IPS DF 6.9 (cell line): ENCODE measurements at regions not wholly inside any gene's neighbourhood (a gene's known extent, or its start where the extent isn't known, plus 50 kb on each side); places are given as distances from the start of the nearest gene placed in this dataset.
"Not testable (repeated sequence)": the region's sequence is repeated elsewhere in the genome, so short reads cannot be mapped to it uniquely, and the experiment has no call there.

Source experiments
- DNase-seq: peaks from one replicate; pipeline ENCODE4 v3.0.0-alpha.2; 2013; ENCODE audit warnings: low read depth, low spot score
- H3K27ac ChIP-seq: one replicate; pipeline ENCODE4 v1.5.1; 2013; ENCODE audit warnings: low read length, control low read depth
- H3K27me3 ChIP-seq: 2 replicates; pipeline ENCODE4 v1.6.1; 2013; ENCODE audit warnings: mild to moderate bottlenecking, low read length; ENCODE audit not compliant: control insufficient read depth, insufficient read depth
- H3K36me3 ChIP-seq: 2 replicates; pipeline ENCODE4 v1.6.1; 2013; ENCODE audit warnings: low read length; ENCODE audit not compliant: control insufficient read depth, insufficient read depth
- H3K4me1 ChIP-seq: 2 replicates; pipeline ENCODE4 v1.6.1; 2013; ENCODE audit warnings: low read length; ENCODE audit not compliant: control insufficient read depth, insufficient read depth
- H3K4me3 ChIP-seq: 2 replicates; pipeline ENCODE4 v1.5.1; 2013; ENCODE audit warnings: mild to moderate bottlenecking, low read length
- H3K9me3 ChIP-seq: 2 replicates; pipeline ENCODE4 v1.6.1; 2013; ENCODE audit warnings: low read length, inconsistent platforms; ENCODE audit not compliant: control insufficient read depth, insufficient read depth
- WGBS: extraction: QIAGEN DNeasy Blood & Tissue Kit; methylation state at CpG from one replicate; pipeline ENCODE4 v1.1.7; 2013; ENCODE audit warnings: mixed read lengths, missing lambda C conversion rate; ENCODE audit not compliant: insufficient read length, insufficient coverage; 5-methylcytosine and 5-hydroxymethylcytosine counted together

DNA sequence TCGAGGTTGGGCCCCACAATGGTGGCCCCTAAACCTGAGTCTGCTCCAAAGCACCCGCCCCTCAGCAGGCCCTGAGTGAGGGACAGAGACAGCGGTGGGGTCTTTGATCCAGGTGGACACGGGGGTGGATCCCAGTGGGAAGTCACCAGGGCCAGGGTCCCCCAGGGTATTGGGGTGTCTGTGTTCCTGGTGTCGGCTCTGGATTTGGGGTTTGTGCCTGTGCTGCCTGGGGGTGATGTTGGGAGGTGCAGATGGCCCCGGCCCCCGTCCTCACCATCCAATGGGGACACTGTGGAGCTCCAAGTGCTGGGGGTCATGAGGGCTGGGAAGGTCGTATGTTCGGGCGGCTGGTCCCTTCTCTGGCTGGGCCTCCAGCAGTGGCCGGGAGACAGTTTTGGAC, 354.2 kb downstream of the TMEM121 start:
- Histone ChIP-seq H3K9me3 (peaks cover 18% of the 10 kb centered on the region), H3K36me3 (no peaks in the 10 kb centered on the region), H3K4me1 (no peaks in the 10 kb centered on the region), H3K4me3 (no peak overlapping the region), H3K27ac (no peak overlapping the region), H3K27me3 (no peaks in the 10 kb centered on the region)
- no peak for DNase-seq
- WGBS = no CpG with 5 or more reads among the region's 11 CpGs

DNA sequence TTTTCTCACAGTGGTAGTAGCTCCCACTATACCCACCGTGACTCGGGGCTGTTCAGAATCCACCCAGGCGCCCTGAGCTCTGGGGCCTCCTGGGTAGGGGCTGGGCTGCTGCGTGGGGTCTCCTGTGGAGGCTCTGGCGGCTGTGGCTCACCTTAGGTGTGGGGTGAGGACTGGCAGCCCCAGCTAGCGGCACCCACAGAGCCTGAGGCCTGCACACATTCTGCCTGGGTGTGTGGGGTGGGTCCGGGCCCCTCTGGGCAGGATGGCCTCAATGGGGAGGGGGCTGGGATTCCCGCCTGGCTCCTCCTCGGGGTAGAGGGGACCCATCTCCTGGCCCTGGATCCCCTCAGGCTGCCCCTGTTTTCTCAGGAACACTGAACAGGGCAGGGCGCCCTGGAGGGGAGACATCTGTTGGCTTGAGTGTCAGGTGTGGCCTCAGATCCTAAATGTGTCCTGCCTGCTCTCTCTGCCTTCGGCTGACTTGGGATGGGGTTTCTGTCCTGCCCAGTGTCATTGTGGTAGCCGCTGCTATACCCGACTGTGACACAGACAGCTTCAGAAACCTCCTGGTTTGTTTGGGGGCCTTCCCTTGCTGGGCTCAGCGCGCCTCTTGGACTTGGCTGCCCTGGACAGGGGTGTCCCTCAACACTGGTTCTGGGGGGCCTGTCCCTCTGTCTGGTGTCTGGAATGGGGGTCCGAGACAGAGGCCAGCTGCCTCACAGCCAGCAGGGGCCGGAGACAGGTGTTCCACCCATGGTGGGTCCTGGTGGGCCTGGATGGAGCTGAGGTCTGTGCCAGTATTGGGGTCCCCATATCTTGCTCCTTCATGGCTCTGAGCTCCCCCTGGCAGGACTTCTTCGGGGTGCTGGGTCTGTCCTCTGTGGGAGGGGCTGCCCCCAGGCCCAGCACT, 354.9 kb downstream of the TMEM121 start:
- Histone ChIP-seq H3K36me3 (no peaks in the 10 kb centered on the region), H3K27ac (no peak overlapping the region), H3K4me1 (no peaks in the 10 kb centered on the region), H3K9me3 (peaks cover 18% of the 10 kb centered on the region), H3K4me3 (no peak overlapping the region), H3K27me3 (no peaks in the 10 kb centered on the region)
- DNase-seq = no peak
- WGBS = no CpG with 5 or more reads among the region's 18 CpGs

DNA sequence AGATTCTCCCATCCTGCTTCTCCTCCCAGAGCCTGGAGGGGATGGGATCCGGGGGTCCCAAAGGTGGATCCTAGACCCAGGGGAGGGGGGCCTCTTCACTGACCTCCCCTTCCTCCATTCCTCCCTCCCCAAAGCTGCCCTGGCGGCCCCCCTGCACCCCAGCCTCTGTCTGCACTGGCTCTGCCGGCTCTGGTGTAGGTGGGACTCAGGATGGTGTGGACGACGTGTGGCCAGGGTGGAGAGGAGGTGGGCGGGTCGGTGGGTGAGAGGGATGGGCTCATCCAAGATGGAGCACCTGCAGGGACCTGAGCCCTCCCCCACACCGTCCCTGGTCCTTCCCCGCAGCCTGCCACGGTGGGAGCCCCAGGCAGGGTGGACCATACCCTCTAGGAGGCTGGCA, 355.6 kb downstream of the TMEM121 start:
- H3K4me1 ChIP-seq, H3K27ac ChIP-seq, H3K27me3 ChIP-seq, H3K4me3 ChIP-seq, H3K36me3 ChIP-seq, DNase-seq: not testable (repeated sequence)
- WGBS = no CpG with 5 or more reads among the region's 10 CpGs
- H3K9me3 ChIP-seq = peaks cover 15% of the 10 kb centered on the region

DNA sequence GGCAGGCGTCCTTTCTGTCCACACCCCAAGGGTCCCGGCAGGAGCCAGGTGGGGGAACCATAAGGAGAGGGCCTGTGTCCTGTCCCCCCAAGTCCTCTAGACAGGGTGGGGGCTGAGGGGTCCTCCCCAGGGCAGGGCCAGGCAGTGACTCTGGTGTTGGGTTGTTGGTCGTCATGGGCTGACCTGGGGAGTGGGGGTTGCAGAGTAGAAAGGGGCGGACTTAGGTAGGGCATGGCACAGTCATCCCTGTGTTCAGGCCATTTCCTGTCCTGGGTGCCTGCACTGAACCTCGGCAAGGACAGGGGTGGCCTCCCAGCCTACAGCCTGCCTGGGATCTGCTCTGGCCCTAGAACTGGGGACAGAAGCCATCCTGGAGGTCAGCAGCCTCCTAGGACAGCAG, 356.2 kb downstream of the TMEM121 start:
- H3K27ac ChIP-seq = no peak overlapping the region
- no CpG with 5 or more reads among the region's 5 CpGs for WGBS
- peaks cover 12% of the 10 kb centered on the region for H3K9me3 ChIP-seq
- H3K36me3 ChIP-seq = no peaks in the 10 kb centered on the region
- H3K4me3 ChIP-seq = no peak overlapping the region
- no peak for DNase-seq
- no peaks in the 10 kb centered on the region for H3K4me1 ChIP-seq
- no peaks in the 10 kb centered on the region for H3K27me3 ChIP-seq

DNA sequence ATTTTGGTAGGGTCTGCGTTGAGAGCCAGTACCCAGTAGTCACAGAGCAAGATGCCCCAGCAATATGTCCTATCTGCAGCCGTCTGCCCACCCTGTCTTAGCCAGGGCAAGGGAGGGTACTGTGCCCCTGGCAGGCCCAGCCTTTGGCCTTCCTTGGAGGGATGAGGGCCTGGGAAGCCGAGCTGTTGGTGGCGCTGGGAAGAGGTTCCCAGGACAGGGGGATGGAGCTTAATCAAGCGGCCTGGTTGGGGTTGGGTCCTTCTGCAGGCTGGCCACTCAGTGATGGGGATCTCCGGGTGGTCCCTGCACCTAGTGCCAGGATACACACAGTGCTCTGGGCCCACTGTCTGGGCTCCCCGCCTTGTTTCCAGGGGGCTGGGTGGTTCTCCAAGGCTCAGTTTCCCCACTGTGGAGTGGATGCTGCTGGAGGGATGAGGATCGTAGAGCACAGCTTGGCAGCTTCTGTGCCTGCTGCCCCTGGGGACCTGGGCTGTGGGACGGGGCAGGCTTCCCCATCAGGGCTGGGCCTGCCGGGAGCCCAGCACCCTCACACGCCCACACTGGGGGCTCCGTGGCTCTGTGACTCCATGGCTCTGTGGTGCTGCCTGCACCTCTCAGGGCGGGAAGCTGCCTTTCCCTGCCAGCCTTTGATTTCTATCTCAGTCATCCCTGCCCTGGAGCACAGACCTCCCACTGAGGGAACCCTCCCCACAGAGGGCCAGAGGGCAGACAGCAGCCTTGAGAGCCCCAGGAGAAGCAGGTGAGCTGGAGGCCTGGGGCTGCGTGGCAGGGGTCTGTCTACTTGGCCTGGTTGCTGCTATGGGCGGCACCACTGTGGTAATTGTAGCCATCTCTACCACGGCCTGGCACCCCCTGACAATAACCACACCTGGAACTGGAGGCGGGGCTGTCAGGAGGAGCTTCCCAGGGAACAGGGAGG, 357.0 kb downstream of the TMEM121 start:
- H3K27me3 ChIP-seq = no peaks in the 10 kb centered on the region
- DNase-seq = no peak
- no CpG with 5 or more reads among the region's 17 CpGs for WGBS

DNA sequence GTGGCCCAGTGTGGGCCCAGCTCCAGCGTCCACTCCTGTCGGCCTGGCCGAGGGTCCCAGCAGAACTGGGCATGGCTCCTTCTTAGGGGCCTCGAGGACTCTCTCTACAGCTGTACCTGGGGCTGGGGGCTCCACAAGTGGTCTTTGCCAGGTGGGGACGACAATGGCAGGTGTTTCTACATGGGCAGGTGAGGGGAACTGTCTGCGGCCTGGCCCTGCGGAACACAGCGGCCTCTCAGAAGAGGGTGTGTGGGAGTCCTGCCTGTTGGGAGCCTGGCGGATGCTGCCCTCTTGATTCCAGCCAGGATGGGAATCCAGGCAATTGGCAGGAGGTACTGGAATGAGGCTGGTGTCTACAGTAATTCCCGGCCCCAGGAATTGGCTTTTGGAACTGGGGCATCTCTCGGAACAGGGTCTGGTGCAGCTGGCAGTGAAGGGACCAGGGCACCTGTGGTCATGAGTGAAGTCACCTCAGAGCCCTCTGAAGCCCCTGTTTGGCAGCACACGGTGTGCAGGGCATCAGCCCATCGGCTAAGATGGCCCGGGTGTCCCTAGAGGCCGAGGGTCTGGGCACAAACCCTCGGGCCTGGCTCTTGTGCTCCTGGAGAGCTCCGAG, 357.9 kb downstream of the TMEM121 start:
- H3K27me3 ChIP-seq, H3K4me3 ChIP-seq, H3K4me1 ChIP-seq, DNase-seq, H3K27ac ChIP-seq, H3K36me3 ChIP-seq: not testable (repeated sequence)
- peaks cover 12% of the 10 kb centered on the region for H3K9me3 ChIP-seq
- no CpG with 5 or more reads among the region's 17 CpGs for WGBS

More for the DNA sequence above, 357.0 kb downstream of the TMEM121 start:
- H3K27ac ChIP-seq = no peak overlapping the region
- H3K36me3 ChIP-seq = no peaks in the 10 kb centered on the region
- H3K9me3 ChIP-seq = peaks cover 12% of the 10 kb centered on the region
- H3K4me3 ChIP-seq = no peak overlapping the region; the same call in 1 of the 2 replicates
- no peaks in the 10 kb centered on the region for H3K4me1 ChIP-seq

DNA sequence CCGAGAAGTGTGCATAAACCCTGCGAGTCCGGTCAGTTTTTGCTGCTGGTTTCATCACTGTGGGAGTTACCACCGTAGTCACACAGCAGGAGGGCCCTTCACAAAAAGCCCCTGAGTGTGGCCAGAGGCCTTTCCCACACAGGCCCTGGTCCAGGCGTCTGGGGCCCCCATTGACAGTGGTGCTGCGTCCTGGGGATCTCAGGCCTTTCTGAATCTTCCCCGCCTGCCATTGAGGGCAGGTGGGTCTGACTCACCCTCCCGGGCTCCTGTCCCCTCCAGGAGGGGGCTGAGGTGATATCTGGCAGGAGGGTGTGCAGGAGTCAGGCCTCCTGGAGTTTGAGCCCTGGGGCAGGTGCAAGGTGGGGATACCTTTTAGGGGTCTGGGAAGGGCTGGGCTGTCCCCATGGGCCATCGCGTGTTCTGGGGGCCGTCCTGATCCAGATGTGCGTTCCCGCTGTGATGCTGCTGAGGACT, 358.5 kb downstream of the TMEM121 start:
- no peak for DNase-seq
- WGBS = no CpG with 5 or more reads among the region's 13 CpGs
- H3K36me3 ChIP-seq = no peaks in the 10 kb centered on the region
- peaks cover 10% of the 10 kb centered on the region for H3K9me3 ChIP-seq
- H3K27me3 ChIP-seq = no peaks in the 10 kb centered on the region
- H3K4me3 ChIP-seq = no peak overlapping the region
- H3K27ac ChIP-seq = no peak overlapping the region
- no peaks in the 10 kb centered on the region for H3K4me1 ChIP-seq

DNA sequence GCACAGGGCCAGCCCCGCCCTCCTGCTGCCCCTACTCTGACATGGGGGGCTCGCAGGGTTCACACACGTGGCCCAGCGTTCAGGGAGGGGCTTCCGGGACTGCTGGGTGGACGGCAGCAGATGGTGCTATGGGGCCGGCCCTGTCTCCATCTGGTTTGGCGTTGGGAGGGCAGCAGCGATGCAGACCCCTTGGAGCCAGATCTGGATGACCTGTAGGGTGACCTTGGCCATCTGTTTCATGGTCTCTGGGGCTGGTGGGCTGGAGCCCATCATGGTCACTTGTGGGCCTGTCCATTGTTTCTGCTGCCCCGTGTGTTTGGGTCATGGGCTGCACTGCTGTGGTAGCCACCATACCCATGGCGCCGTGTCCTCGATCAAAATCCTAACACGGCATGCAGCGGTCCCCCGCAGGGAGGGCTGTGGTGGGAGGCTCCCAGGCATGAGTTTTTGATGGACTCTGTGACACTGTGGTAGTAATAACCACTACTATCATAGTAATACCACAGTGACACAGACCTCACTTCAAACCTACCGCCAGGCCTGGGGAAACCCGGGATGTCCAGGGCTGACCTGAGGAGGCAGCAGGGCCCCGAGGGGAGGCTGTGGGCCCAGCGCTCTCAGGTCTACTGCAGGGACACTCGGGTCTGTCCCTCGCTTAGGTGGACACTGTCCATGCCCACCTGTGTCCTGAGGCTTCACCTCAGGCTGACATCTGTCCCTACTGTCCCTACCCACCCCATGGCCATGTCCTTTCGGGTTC, 359.4 kb downstream of the TMEM121 start:
- no peak overlapping the region for H3K4me3 ChIP-seq
- no peaks in the 10 kb centered on the region for H3K4me1 ChIP-seq
- no peak for DNase-seq
- no peaks in the 10 kb centered on the region for H3K27me3 ChIP-seq
- WGBS = no CpG with 5 or more reads among the region's 23 CpGs
- no peak overlapping the region for H3K27ac ChIP-seq
- no peaks in the 10 kb centered on the region for H3K36me3 ChIP-seq
- H3K9me3 ChIP-seq = peaks cover 10% of the 10 kb centered on the region

DNA sequence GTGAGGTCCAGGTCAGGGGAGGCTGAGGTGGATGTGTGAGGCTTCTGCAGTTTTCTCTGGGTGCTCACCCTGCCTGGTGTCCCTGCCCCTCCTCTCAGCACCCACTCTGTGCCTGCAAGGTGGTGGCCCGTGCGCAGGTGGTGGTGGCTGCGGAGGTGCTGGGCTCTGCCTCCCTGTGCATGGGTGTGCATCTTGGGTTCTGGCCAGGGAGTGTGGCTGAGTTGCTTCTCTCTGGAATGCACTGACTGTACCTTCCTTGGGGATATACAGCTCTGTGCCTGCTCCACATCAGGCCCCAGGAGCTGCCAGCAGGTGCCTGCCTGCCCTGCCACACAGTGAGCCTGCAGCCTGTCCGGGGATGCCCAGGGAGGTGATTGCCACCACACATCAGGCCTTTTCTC, 360.4 kb downstream of the TMEM121 start:
- H3K9me3 ChIP-seq = peaks cover 13% of the 10 kb centered on the region
- not testable (repeated sequence) for H3K4me1 ChIP-seq, H3K36me3 ChIP-seq, H3K27ac ChIP-seq, H3K4me3 ChIP-seq, H3K27me3 ChIP-seq, DNase-seq
- no CpG with 5 or more reads among the region's 4 CpGs for WGBS
